GM18858 (cell line): ENCODE measurements at regions not wholly inside any gene's neighbourhood (a gene's known extent, or its start where the extent isn't known, plus 50 kb on each side); places are given as distances from the start of the nearest gene placed in this dataset.
"Not testable (repeated sequence)": the region's sequence is repeated elsewhere in the genome, so short reads cannot be mapped to it uniquely, and the experiment has no call there.

Experiments
- ATAC-seq: cut with Tn5 transposase; IDR thresholded peaks from one replicate; pipeline ENCODE4 v1.9.1; 2021; ENCODE audit not compliant: unreplicated experiment

DNA sequence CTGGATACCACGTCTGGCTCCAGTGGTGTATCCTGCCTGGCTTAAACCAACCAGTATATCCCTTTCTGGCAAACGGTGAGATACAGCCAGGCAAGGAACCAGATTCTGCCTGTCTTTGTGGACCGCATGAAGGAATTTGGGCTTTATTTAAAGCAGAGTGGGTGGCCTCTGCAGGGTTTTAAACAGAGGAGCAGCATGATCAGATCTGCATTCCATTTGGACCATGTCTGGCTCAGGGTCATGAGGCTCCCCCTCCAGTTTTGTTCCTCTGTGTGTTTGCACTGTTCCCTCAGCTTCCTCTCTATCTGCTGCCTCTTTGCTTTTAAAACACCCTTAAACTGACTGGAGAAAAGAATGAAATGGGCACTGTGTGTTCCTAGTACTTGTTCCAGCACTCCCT, 195.0 kb downstream of the GIPC2 start:
- ATAC-seq, result no peak

DNA sequence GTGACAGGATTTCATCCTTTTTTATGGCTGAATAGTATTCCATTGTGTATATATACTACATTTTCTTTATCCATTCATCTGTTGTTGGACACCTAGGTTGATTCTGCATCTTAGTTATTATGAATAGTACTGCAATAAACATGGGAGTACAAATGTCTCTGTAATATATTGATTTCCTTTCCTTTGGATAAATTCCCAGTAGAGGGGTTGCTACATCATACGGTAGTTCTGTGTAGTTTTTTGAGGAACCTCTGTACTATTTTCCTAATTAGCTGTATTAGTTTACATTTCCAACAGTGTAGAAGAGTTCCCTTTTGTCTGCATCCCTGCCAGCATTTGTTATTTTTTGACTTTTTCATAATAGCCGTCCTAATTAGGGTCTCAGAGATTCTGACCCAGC, 201.3 kb downstream of the GIPC2 start:
- ATAC-seq, result no peak

DNA sequence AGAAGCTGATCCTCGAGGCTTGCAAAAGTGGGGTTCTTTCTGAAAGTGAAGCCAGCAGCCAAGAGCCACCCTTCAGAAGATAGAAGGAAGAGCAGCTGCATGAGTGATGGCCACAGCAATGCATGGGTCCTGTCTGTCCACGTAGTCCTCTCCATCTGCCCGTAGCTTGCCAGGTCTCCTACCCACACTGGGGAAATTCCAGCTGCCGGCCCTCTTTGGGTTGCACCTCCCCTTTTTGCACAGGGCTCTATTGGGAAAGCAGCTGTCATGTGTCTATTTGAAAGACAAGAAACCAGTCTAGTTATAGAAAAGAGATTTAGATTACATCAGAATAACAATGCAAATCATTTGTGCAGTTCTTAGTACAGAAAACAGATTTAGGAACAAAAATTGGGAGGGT, 204.4 kb downstream of the GIPC2 start:
- no peak for ATAC-seq

DNA sequence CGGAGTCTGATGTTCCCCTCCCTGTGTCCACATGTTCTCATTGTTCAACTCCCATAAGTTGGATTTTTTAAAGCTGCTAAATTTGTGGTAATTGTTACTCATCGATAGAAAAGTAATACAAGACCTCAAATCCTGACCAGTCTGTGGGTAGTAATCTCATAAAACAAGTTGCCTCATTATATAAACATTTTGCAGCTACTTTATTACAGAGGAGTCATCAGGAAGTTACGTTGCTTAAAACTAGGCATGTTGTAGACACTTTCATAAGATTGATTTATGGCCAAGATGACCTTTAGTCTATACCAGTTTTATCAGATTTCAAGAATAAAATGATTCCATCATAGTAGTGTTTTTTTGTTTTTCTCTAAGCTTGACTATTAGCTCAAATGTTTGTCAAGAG, 208.8 kb downstream of the GIPC2 start:
- no peak for ATAC-seq

DNA sequence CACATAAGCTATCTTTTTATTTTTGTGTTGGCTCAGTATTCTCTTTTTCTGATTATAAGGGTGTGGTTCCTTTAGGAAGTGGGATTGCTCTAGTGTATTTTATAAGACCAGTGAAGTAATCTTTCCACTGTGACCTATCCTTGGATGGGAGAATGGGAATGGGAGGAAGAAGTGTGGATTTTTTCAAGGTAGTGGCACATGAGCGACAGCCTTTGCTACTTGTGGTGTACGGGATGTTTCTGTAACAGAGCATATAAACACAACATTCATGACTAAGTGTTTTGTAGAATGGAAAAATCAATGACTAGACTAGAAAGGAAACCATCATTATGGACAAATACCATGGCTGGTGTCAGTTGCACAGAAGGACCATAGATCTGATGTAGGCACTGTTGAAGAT, 209.6 kb downstream of the GIPC2 start:
- ATAC-seq, result no peak

DNA sequence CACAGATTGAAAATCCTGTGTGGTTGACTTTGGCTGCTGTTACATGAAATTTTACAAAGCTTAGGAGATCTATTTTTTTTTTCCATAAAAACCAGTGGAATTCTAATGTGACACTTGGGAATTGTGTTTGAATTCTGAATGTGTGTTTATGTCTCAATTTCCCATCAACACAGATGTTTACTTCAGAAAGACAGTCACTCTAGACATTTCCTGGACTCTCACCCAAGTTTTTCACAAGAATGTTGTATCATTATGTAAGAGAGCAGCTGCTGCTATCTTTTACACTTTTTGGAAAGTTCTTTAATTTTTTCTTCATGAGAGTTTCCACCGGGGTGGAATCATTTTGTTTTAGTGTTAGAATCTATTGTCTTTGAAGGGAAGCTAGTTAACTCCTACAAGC, 210.1 kb downstream of the GIPC2 start:
- no peak for ATAC-seq

DNA sequence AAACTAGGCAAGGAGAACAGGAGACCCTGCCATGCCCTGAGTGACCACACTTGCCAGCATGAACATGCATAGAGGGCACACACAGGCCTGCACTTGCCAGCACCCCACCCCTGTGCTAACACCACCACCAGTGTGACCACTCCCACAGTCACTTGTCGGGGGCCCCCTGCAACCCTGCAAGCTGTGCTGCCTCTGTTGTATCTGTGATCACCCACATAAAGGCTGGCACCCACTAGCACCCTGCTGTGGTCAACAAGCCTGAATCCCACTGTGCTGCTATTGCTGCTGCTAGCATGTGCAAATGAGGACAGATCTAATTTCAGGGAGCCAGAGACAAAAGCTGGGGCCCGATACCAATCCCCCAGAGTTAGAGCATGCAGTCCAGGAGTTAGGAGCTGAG, 217.7 kb downstream of the GIPC2 start:
- no peak for ATAC-seq

DNA sequence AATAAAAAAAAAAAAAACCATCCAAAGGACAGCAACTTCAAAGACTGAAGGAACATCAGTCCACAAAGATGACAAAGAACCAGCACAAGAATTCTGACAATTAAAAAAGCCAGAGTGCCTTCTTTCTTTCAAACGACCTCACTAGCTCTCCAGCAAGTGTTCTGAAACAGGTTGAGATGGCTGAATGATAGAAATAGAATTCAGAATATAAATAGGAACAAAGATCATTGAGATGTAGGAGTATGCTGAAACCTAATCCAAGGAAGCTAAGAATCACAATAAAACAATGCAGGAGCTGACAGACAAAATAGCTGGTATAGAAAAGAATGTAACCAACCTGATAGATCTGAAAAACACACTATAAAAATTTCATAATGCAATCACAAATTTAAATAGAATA, 218.2 kb downstream of the GIPC2 start:
- ATAC-seq, result no peak

DNA sequence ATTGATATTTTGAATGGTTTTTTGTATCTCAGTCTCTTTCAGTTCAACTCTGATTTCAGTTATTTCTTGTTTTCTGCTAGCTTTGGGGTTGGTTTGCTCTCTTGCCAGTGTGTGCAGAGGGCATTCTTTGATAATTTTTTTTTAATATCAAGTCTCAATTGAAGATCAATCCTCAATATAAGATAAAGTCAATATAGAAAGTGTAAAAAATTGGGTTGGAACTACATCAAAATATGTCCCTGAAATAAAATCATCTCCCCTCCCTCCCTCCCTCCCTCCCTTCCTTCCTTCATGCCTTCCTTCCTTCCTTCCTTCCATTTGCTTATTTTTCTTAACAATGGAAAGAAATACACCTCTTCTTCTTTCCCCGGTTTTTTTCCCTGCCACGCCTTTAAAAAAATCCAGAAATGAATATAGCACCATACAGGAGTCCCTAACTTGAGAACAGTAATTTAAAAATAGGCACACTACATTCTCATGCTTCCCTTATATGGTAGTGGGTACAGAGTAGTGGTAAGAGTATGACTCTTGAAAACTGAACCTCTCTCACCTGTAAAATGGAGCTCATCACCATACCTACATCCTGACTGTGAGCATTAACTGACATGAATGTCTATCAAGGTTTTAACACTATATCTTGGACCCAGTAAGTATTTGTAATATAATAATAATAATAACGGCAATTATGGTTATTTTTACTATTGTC, 221.9 kb downstream of the GIPC2 start:
- no peak for ATAC-seq

DNA sequence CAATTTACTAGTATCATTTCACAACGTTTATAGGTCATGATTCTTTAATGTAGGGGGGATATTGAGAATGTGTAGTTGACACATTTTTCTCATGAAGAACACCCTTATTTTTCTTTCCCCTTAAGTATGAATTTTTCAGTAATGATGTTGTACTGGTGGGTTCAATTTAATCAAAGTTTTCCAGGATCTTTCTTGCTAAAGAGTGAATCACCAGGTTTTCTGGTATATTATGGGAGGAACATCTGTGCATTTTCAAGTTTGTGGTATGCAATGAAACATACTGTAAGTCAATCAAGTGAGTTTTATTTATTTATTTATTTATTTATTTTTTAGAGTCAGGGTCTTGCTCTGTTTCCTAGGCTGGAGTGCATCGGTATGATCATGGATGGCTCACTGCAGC, 221.2 kb upstream of the PTGFR start:
- no peak for ATAC-seq

DNA sequence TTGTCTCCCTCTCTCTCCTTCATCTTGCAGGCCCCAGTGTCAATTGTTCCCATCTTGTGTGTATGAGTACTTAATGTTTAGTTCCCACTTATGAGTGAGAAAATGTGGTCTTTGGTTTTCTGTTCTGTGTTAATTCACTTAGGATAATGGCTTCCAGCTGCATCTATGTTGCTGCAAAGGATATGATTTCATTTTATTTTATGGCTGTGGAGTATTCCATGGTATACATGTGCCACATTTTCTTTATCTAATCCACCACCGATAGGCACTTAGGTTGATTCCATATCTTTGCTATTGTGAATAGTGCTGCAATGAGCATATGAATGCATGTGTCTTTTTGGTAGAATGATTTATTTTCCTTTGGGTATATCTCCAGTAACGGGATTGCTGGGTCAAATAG, 219.4 kb upstream of the PTGFR start:
- ATAC-seq, result not testable (repeated sequence)

DNA sequence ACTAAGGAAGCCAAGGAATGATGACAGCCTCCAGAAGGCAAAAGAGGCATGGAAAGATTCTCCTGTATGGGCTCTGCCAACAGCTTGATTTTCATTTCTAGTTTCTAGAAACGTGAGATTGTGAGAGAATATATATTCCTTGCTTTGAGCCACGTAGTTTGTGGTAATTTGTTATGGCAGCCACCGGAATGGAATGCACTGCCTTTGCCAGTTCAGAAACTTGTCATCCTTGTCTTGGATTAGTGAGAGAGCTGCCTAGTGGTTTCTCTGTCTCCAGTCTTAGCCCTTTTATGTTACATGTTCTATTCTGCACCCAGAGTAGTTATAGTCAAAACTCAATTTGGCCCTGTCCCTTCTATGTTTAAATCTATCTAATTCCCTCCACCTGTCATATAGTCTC, 216.0 kb upstream of the PTGFR start:
- no peak for ATAC-seq

DNA sequence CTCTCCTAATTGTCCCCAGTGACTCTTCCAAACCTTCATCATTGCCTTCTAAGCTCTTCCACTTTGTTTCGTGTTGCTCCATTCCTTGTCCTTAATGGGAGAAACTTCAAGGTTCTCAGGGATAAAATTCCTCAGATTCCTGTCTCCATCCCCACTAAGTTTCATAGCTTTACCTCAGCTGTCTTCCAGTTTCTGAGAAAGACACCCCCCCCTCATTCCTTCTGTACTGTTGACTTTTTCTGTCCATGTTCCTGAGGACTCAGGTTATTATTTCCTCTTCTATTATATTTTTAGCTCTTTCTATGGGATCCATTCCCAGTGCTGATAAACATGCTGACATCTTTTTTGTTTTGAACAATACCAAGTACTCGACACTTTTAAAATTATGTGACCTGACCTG, 215.3 kb upstream of the PTGFR start:
- no peak for ATAC-seq

DNA sequence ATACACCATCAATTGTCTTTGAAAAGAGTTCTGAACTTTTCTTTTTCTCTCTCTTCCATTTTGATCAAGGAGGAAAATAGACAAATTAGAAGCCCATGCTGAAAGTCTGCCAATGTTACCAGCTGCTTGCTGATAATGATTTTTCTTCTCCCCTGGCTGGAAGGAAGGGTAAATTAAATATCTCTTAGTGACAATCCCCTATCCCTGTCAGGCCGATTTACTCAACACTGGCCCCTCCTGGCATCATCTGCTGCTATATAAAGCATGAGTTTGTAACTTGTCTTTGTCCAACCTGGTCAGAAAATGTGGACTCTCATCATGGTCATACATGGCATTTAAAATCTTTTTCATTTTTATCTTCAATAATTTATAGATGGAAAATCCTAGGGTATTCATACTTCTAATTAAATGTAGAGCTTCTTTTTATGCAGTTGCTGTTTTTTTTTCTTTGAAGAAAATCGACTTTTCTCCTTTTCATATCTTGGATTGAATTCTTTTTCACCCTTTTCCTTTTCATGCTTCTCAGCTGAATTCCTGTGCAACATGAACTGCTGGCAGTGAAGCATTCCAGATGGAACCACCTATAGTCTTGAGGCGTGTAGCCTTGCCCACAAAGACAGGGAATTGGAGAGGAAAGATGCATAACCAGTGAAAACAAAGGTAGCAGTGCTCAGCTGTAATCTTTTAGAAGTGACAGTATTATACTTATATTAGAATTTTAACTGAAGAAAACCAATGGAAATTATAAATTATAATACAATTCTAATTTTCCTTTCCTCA, 214.7 kb upstream of the PTGFR start:
- ATAC-seq, result no peak

DNA sequence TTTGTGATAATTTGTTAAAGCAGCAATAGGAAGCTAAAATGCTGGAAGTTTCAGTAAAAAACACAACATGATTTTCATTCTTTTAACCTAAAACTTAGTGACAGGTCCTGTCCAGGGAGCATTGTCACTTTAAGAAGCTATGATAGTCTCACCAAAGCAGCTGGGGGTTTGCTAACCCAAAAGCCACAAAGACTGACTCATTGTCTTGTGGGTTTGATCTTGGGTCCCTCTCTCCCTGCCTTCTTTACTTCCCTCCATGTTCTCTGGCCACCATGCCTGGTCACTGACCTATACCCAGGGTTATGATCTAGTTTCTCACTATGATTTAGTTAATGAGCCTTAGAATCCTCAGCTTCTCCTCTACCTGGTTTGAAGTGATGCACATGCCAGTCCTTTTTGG, 213.5 kb upstream of the PTGFR start:
- peak; percentile 43 for ATAC-seq

DNA sequence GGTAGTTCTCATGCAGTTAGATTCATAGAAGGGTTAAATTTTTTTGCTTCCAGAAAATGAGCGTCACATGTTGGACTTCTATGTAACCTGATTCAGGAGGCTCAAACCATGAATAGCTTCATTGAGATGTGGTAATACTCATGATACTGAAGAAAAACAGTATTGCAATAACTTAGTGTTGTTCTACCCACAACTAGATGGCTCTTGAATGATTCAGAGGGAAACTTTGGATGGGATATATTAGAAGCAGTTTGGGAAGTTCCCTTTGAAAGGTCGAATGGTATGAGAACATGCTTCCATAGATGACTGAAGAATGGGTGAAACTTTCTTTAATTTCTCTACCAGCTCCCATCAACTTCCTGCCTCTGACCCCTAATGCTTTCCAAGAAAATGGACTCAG, 211.7 kb upstream of the PTGFR start:
- ATAC-seq, result no peak

DNA sequence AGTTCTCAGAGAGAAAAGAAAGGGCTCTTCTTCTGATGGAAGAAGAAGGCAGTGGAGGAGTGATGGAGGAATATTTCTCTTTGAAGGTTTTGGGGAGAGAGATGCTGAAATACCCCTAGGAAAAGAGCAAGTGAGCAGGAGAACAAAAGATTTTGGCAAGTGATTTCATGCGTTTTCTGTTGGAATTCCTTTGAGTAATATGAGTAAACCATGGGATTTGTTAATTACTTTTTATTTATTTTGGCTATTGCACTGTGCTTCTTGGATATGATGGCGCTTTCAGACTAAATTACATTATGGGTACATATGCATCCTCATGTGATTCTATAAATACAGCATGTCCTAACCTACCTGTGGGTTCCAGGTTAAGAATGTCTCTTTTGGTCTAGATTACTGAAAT, 210.1 kb upstream of the PTGFR start:
- ATAC-seq, result no peak

DNA sequence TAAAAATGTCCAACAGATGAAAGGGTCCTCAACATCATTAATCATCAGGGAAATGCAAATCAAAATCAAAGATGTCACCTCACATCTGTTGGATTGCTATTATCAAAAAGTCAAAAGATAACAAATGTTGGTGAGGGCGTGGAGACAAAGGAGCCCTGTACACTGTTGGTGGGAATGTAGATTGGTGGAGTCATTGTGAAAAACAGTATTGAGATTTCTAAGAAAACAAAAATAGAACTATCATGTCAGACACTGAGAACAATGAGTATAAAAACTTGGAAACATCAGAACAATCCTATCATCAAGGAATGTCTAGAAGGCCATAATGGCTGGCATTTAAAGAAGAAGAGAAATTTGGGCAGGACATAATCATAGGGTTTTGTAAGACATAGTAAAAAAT, 209.2 kb upstream of the PTGFR start:
- ATAC-seq, result no peak

DNA sequence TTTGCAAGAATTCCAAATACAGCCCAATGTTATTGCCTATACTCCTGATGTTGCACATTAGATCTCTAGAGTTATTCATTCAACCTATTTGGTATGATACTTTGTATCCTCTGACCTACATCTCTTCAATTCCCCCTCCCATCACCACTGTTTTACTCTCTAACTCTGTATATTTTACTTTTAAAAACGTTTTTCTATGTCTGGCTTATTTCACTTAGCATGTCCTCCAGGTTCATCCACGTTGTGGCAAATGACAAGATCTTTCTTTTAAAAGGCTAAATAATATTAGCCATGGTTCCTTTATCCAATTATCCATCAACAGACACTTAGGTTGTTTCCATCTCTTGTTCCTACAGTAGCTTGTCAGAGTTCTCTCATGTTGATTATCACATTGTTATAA, 207.1 kb upstream of the PTGFR start:
- no peak for ATAC-seq

DNA sequence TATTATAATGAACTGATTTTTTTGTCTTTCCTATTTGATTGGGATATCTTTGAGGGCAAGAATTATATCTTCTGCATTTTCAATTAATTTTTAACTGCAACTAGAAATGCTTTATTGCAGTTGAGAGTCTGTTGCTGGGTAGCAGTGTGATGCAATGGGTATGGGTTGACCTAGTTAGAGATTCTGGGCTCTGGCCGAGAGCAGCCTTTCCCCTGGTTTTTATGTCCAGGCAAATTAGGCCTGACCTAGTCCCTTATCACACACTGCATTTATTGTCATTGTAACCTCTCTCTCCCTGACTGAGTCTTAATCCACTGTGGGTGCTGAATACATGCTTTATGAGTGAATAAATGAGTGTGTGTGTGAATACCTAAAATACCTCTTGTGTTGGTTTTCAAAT, 206.4 kb upstream of the PTGFR start:
- no peak for ATAC-seq

DNA sequence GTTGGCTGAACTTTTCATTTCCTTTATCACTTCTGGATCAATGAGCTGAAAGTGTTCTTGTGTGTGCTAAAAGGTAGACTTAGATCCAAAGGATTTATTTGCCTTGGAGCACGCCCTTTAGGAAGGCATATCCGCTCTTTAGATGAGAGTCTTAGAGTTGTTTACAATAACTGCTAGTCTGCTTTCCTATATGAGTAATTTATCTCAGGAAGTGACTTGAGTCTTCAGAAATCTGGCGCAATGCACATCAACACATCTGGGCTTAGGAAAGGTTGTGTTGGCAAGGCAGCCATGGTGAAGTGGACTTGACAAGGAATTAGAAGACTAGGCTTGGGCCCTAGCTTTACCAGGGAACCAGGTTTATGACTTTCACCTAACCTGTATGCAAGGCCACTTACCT, 204.1 kb upstream of the PTGFR start:
- ATAC-seq, result no peak

DNA sequence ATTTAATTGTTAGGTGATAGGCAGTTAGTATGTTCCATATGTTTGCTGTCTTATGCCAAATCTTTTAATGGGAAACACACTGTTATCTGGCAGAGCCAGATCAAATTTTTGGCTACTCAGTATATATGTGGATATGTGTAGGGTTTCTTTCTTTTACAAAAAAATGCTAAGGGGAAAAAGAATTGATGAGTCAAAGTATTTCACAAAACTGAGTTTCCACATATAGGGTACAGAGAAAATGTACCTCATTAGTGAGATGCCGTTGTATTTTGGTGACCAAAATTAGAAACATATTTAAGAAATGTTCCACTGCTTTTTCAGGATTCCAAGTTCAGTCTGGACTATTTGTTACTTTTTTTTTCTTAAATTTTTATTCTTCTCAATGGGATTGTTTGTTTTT, 201.2 kb upstream of the PTGFR start:
- ATAC-seq, result no peak

DNA sequence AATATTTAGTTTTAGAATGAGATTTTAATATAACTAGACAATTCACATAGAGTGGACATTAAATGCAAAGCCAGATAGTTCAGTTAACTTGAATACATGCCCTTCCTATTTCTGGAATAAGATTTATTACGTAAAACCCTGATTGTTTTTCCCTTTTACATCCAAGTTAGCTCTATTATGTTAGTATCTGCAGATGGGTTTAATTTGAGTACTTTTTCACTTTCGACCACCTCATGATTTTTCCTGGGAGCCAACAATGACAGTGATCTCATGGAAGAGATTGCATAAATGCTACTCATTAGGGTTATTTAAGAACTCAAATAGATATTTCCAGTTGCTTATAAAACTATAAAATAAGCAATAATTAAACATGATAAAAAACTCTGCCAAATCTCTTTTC, 199.4 kb upstream of the PTGFR start:
- ATAC-seq, result no peak
